Esophagus squamous epithelium (tissue), 4 donors: ENCODE measurements at regions not wholly inside any gene's neighbourhood (a gene's known extent, or its start where the extent isn't known, plus 50 kb on each side); places are given as distances from the start of the nearest gene placed in this dataset.
"Not testable (repeated sequence)": the region's sequence is repeated elsewhere in the genome, so short reads cannot be mapped to it uniquely, and the experiment has no call there.

Experiments used
- CTCF ChIP-seq, 6 experiments: fragments of 450-650 bp in 4 of 6; fragments of 200-600 bp in 2 of 6; sonication (generic) in 2 of 6; IDR thresholded peaks; one replicate each; pipeline ENCODE4 v1.5.1; 2016 to 2019; ENCODE audit warnings: antibody characterized with exemption in 6 of 6, mild to moderate bottlenecking in 4 of 6, moderate library complexity in 4 of 6
- POLR2A ChIP-seq, 4 donors: fragments of 450-650 bp; IDR thresholded peaks; one replicate each; pipeline ENCODE4 v1.6.1; 2017; ENCODE audit warnings: antibody characterized with exemption in 4 of 4, mild to moderate bottlenecking in 4 of 4, moderate library complexity in 3 of 4

- not testable (repeated sequence) for TF ChIP-seq CTCF, POLR2A (IDR thresholded peaks at IDR 0.05)
Observed at GRCh38 chr20:53863535-53863922, 206.9 kb downstream of the BCAS1 start.
